ENCODE measurements at regions not wholly inside any gene's neighbourhood (a gene's known extent, or its start where the extent isn't known, plus 50 kb on each side); places are given as distances from the start of the nearest gene placed in this dataset.

DNA sequence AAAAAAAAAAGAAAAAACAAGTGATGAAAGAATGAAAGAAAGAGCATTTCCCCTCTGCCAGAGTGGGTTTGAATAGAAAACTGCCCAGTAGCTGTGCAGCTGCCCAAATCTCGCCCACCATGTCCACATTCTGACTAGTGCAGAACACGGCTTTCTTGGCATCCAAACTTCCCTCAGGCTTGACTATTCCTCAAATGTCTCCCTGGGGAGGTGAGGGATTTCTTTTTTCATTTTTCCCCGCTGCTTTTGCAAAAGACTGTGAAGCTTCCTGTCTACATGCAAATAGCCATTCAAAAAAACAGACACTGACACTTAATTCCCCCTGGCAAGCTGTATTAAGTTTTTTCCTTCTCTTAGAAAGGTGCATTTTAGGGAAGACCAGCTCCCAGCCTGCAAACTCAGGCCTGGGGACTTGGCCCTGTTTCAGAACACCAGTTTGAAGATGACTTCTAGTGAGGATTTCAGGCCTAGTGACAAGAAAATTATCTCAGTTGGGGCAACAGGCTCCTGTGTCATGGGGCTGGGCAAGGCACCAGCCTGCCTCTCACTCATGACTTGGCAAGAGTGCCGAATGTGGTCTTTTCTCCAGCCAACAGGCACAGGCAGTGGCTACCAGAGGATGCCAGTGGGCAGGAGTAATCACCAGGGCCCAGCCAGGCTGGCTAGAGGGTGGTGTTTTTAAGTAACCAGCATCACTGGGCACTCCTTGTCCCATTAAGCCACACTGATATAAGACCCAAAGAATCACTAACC is 178.1 kb upstream of the NFIA start:
- DNase-seq (ENCODE audit: insufficient read length, low spot score): no peak
- no peak for FAIRE-seq
- no peak for TF ChIP-seq POLR2A (IDR thresholded peaks at IDR 0.05; ENCODE audit: low read depth, low read length)

DNA sequence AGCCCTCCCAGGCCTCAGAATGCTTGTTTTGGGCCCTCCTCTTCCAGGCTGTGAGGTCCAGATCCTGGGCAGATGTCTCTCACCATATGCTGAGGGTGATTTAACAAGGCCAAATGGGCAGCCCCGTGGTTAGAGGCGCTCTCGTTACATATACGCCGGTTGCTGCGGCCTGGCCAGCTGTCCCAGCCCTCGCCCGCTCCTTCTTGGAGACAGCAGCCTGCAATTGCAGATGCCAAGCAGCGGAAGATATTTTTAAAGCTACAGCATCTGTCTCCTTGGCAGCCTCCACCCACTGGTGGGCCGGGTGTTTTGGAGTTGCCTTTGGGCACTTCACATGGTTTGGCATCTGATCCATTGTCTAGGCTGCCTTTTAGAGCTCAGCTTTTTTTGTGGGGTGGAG is 178.8 kb upstream of the NFIA start:
- no peak for DNase-seq (ENCODE audit: insufficient read length, low spot score)
- no peak for TF ChIP-seq POLR2A (IDR thresholded peaks at IDR 0.05; ENCODE audit: low read depth, low read length)
- FAIRE-seq: no peak

DNA sequence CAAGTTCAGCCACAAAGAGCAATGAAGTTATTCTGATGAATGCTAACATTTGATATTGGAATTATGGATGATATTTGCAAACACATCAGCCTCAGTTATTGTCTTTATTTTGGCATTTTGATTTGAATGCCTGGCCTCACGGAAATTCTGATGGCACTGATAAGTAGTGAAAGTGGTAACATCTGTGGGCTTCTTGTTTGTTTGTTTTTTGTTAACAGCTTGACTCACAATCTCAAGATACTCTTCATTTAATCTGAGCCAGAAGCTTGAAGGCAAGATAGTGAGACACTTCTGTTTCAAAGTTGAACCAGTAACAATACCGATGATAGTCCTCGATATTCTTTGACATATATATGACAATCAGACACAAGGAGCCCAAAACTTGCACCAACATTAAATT is 182.9 kb upstream of the NFIA start:
- no peak for DNase-seq (ENCODE audit: insufficient read length, low spot score)
- TF ChIP-seq POLR2A (IDR thresholded peaks at IDR 0.05; ENCODE audit: low read depth, low read length): no peak
- FAIRE-seq: no peak

DNA sequence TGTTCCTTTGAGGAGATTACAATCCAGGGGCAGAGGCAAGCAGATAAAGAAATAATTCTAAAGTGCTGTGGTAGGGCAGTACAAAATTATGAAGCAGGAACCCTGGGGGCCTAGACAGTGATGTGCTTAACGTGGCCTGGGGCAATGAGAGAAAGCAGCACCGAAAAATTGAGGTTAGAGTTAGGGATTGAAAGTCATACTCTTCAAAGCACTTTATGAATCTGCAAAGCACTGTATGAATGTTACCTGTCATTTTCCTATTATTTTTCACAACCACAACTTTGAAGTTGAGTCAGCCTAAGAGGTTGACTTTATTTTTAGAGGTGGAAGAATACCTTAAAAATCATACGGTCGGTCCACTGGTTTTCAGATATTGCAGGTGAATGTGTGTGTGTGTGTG is 183.4 kb upstream of the NFIA start:
- FAIRE-seq (no peak), DNase-seq (ENCODE audit: insufficient read length, low spot score) (no peak)
- TF ChIP-seq POLR2A (IDR thresholded peaks at IDR 0.05; ENCODE audit: low read depth, low read length): no peak

DNA sequence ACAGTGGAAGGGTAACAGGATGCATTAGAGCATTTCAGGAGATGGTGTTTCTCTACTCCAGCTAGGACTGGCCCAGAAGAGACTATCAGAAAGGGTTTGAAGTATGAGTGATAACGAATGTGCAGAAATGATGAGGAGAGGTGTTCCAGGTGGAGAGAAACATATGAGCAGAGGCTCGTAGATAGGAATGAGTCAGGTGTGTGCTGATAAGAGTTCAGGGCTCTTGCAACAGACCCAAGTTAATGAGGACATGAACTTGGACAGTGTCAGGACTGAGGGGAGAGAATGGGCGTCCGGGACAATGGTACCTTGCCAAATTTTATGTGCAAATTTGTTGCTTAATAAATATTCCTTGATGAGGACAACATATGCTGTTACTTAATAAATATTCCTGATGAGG is 183.9 kb upstream of the NFIA start:
- DNase-seq (ENCODE audit: insufficient read length, low spot score): no peak
- no peak for TF ChIP-seq POLR2A (IDR thresholded peaks at IDR 0.05; ENCODE audit: low read depth, low read length)
- FAIRE-seq: no peak

DNA sequence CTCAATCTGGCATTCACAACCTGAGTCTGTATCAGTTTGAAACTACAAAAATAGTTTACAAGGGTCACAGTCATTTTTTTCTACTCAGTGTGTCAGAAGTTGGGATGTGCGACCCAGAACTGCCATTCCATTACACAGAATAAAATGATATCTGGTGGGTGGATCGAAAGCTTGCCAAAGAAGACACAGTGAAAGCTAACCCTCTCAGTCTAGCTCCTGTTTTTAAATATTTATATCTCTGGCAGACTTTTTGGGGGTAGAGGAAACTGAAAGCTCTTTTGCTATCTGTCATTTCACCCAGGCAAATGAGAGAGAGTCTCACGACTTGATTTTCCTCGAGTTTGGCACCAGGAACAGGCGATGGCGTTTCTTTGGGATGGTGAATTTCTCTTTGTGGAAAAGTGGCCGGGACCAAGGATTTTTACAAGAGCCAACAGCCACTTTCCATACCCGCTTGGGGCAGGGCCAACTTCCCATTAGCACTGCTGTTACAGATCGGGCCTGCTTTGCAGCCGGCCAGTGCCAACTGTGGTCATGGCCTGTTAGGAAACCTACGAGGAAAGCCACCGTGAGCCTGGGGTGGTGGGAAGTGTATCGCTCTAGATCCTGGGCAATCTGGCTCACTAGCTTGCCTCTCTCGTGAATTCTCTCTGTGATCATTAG is 185.5 kb upstream of the NFIA start:
- no peak for FAIRE-seq
- TF ChIP-seq POLR2A (IDR thresholded peaks at IDR 0.05; ENCODE audit: low read depth, low read length): no peak
- no peak for DNase-seq (ENCODE audit: insufficient read length, low spot score)

DNA sequence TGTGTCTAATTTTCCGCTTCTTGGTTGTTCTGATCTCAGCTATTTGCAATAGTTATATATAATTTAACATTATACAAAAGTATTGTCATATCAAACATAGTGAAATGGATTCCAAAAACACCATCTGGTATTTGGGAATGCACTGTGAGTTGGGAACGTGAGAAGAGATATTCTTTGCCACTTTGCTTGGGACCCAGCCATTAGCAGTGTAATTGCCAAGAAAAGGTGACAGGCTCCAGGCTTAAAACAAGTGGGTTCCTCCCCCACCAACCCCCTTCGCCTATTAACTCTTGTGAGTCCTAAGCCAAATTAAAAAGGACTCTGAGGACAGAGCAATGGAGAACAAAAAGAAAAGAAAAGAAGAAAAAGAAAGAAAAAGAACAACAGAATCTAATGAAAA is 186.7 kb upstream of the NFIA start:
- no peak for DNase-seq (ENCODE audit: insufficient read length, low spot score)
- no peak for FAIRE-seq
- TF ChIP-seq POLR2A (IDR thresholded peaks at IDR 0.05; ENCODE audit: low read depth, low read length): no peak

DNA sequence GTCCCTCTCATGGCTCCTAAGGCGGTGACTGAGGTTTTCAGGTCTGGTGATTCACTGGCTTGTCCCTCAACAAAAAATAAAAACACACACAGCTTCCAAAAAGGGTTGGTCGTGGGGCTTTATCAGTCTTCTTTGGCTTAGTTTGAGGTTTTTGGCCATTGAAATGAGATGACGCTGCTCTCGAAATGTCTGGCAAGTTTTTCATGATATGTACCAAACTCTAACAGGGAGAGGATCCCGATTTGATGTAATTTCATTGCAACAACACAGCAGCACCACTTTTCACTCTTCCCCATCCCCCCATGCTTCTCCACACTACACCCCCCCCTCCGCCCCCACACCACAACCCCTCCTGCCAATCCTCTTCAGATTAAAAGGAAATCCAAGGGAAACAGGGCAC is 187.1 kb upstream of the NFIA start:
- DNase-seq (ENCODE audit: insufficient read length, low spot score) (no peak), FAIRE-seq (no peak)
- no peak for TF ChIP-seq POLR2A (IDR thresholded peaks at IDR 0.05; ENCODE audit: low read depth, low read length)

DNA sequence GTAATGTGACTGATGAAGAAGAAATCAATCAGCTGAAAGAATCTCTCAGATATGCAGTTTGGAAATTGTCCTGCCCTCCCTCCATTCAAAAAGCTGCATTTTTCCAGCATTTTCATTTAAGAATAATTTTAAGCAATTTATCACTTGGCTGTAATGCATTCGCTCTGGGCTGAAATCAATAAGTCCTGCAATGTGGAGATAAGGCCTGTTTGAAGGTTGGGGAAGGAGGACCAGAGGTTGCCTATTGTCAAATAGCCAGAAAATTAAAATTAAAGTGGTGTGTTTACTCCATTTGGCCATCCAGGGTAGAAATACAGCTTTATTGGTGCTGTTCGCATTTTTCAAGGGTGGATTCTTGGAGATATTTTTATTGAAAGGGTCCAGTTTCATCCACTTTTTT is 187.6 kb upstream of the NFIA start:
- no peak for FAIRE-seq
- TF ChIP-seq POLR2A (IDR thresholded peaks at IDR 0.05; ENCODE audit: low read depth, low read length): no peak
- no peak for DNase-seq (ENCODE audit: insufficient read length, low spot score)

DNA sequence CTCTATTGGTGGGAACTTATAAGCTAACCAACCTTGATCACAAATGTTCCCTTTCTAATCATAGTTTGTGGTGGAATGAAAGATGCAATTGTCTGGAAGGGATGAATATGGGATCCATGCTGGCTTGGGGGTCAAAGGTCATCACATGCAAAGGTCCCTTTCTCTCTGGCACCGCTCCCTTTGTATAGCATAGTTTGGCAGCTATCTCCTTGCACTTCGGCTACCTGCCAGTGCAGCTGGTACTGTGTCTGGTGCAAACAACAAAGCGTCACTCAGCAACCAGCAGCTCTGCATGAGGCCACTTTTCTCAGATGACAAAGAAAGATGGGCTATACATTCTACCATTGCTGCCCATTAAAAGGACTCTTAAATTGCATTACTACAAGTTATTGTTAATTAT is 188.2 kb upstream of the NFIA start:
- no peak for DNase-seq (ENCODE audit: insufficient read length, low spot score)
- no peak for FAIRE-seq
- no peak for TF ChIP-seq POLR2A (IDR thresholded peaks at IDR 0.05; ENCODE audit: low read depth, low read length)

DNA sequence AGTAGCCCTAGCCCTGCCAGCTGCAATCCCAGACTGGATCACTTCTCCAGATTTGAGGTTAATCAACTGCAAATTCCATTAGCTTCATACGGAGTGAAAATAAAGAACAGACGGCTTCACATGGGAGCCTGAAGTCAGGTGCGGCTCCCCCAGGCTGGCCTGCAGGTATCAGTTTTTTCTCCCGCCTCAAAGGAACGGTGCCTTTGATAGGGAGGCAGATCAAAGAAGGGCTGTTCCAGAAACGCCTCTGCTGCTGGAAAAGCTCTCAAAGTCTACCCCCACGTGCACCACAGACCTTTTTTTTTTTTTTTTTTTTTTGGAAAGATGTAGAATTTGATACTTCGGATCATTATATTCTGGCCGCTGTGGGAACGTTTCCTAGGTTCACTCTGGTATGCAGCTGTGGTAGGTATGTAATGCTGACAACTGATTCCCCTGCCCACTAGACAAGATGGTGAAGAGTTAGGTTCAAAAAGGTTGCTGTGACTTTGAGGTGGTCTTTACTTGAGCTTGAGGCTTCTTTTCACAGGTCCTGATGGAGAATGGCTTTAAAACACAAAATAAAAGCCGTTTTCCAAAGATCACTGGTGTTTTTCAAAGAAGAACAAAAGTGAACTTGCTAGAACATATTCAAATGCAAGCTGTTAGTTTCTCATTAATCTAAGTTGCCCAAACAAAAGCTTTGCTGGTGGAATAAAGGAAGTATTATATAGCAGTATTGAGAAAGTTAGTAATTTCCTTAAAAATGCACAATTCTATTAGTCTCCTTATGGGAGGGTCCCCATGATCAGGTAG is 189.0 kb upstream of the NFIA start:
- DNase-seq (ENCODE audit: insufficient read length, low spot score) (no peak), FAIRE-seq (no peak)
- no peak for TF ChIP-seq POLR2A (IDR thresholded peaks at IDR 0.05; ENCODE audit: low read depth, low read length)

DNA sequence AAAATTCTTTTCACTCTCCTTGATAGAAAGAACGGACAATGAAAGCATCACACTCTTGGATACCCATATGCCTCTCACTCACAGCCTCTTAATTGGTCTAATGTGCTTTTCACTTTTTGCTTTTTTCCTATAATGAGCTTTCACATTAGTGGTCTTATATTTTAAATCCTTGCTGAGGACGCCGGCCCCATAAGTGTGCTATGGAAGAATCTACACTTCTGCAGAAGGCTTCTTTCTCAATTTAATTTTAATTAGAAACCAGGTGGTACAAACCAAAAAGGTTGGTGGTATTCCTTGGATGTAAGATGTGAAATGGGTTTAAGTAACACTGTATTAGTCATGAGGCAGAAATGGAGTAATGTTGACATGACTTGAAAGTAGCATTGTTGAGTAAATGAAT is 190.6 kb upstream of the NFIA start:
- FAIRE-seq: no peak
- DNase-seq (ENCODE audit: insufficient read length, low spot score): no peak
- TF ChIP-seq POLR2A (IDR thresholded peaks at IDR 0.05; ENCODE audit: low read depth, low read length): no peak

DNA sequence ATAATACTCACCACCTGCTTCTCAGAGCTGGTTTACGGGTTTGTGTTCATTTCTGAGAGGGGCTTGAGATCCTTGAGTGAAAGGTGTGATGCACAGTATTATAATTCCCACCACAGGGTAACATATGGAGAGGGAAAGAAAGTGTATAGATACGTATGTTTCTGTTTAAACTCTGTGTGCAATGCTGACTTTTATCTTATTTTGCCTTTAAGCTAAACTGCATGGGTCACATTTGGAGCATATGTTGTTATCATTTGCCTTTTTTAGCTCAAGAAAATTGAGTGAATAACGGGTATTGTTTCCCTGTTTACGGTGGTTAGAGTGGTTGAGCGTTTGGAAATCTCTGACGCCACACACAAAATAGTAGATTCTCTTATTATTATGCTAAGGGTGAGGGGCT is 191.1 kb upstream of the NFIA start:
- DNase-seq (ENCODE audit: insufficient read length, low spot score) (no peak), FAIRE-seq (no peak)
- no peak for TF ChIP-seq POLR2A (IDR thresholded peaks at IDR 0.05; ENCODE audit: low read depth, low read length)

DNA sequence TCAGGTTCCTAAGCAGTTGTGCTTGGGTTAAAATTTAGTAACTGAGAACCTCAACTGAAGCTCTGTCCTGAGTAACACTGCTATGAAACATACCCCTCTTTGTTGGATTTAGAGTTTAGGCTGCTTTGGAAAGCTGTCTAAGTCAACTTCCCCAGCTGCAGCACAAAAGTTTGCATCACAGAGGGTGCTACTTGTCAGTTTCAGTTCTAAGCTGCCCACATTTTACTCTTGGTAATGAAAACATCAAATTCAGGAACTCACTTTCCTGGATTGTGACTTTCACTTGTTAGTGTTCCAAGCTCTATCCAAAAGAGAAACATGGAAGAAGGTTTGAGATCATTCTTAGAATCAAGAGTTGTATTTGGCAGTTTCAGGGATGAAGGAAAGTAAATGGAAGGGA is 191.7 kb upstream of the NFIA start:
- no peak for TF ChIP-seq POLR2A (IDR thresholded peaks at IDR 0.05; ENCODE audit: low read depth, low read length)
- FAIRE-seq (no peak), DNase-seq (ENCODE audit: insufficient read length, low spot score) (no peak)

DNA sequence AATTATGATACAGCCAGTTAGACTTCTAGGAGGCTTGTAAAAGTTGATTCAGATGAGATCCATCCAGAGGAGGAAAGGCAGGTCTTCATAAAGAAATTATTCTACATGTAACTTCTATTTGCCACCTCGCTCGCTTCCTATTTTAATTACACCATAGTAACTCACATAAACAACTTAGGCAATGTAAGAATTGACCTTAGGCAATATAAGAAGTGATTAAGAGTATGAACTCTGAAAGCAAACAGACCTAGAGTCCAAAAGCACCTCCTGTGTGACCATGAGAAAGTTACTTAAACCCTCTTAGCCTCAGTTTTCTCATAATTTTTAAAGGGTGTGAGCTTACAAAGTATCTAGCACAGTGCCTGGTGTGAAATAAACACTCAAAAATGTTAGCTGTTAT is 192.7 kb upstream of the NFIA start:
- TF ChIP-seq POLR2A (IDR thresholded peaks at IDR 0.05; ENCODE audit: low read depth, low read length): no peak
- DNase-seq (ENCODE audit: insufficient read length, low spot score) (no peak), FAIRE-seq (no peak)
